Fibroblast of peridontal ligament (primary cell): ENCODE measurements at regions not wholly inside any gene's neighbourhood (a gene's known extent, or its start where the extent isn't known, plus 50 kb on each side); places are given as distances from the start of the nearest gene placed in this dataset.

ENCODE experiments used
- DNase-seq: peaks from one replicate; pipeline ENCODE4 v3.0.0-alpha.2; 2010; ENCODE audit errors: extremely low read depth

DNA sequence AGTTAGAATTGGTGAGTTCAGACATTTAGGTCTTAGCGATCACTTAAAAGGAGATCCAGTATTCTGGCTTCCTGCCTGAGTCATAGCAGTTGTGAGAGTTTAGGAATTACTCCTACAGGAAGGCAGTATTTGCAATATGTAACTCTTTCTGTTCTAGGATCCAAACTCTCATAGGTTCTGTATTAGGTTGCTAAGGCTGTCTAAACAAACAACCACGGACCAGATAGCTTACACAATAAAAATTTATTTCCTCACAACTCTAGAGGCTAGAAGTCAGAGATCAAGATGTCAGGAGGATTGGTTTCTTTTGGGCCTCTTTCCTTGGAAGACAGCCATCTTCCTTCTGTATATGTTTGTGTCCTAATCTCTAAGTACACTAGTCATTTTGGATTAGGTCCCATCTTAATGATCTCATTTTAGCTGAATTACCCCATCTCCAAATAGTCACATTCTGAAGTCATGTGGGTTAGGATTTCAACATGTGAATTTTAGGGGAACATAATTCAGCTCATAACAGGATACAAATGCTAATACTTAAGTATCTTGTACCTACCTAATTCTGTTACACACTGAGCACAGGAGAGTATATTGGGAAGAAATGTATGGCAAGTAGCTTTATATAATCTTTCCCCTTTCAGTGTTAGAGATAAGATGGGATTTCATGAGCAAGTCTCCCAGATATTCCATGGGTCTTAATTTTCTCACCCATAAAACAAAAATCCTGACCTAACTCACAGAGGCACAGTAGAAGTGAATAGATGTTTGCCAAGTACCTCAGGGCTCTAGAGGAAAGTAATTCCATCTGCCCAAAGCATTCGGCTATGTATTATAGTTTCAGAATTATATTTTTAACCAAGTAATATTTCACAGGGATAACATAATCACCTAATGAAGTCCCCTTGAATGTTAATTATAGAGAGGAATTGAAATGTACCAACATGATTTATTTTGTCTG is 144.4 kb downstream of the PTBP2 start:
- peak; percentile 100 for DNase-seq

DNA sequence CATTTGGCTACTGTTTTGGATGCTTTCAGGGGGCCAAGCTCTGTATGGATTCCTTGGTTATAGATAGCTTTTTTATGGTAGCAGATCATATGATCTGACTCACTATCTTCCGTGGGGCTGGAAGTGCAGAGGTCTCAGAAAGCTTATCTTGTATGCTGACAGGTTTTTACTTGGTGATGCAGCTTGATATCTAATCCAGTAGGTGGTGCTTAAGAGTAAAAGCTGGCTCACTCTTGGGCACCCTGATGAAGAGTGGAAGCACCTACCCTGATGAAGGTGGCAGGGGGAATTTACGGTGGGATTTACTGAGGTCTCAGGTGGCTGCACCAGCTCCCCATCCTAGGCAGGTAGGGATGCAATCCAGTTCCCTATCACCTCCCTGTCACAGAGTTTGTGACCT is 151.2 kb downstream of the PTBP2 start:
- DNase-seq: no peak

- no peak for DNase-seq
Observed at GRCh38 chr1:96878640-96879039, 157.1 kb downstream of the PTBP2 start.

DNA sequence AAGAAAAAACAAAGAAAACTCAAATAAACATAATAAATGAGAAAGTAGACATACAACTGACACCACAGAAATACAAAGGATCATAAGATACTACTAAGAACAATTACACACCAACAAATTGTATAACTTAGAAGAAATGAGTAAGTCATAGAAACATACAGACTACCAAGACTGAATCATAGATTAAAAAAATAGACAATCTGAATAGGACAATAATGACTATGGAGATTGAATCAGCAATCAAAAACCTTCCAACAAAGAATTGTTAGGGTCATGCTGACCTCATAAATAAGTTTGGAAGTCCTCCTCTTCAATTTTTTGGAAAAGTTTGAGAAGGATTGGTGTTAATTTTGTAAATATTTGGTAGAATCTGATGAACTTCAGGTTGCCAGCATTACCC is 159.0 kb downstream of the PTBP2 start:
- DNase-seq: peak; percentile 18

GRCh38 chr1:96882096-96882495 is 160.5 kb downstream of the PTBP2 start:
- no peak for DNase-seq

DNA sequence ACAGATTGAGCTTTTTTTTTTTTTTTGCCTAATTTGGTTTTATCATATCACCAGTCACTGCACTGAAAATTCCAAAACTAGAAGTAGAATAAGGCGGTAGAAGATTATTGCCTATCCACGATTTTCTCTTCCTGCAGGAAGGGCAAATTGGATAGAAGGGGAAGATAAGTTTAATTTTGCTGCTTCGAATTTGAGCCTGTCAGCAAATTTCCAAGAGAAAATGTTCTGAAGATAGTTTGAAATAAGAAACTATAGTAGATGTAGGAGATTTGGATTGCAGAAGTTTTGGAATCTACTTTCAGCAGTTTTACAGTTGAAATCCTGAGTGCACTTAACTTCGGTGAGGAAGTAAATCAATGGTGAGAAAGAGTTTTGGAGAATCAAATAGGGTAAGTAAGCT is 164.9 kb downstream of the PTBP2 start:
- no peak for DNase-seq

DNA sequence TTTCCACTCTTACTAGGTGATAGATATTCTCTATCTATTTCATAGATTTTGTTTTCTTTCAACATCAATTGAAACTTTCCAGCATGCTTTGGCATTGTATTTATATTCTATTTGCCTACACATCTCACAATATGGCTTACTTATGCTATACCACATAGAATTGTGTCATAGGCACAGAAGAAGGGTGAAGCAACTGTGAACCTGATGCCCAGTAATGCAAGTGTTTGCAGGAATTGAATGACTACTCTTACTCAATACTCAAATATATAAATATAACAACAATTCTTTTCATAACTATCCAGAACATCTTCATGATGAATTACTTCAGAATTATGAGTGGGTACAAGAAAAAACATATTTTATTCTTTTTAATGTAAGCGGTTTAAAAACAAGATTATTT is 165.9 kb downstream of the PTBP2 start:
- DNase-seq: peak; percentile 15

DNA sequence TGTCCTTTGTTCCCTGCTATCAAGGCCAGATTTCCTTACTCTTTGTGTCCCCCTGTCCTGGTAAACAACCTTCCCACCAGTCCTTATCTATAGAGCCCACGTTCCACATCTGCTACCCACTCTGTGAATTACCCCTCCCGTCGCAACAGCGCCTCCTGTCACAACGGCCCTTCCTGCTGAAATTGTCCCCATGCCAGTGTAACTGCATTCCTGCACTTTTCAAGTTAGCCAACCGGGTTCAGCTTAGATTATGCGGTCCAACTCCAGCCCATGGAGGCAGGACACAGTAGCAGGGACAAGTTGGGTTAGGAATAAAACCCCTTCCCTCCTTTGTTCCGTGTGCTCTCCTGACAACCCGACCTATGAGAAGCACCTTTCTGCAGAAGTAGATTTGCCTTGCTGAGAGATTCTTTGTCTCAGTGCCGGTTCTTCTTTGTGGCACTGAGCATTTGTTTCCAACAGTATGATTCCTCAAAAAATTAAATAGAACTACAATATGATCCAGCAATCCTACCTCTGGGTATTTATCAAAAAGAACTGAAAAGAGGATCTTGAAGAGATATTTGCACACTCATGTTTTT is 180.3 kb downstream of the PTBP2 start:
- no peak for DNase-seq

DNA sequence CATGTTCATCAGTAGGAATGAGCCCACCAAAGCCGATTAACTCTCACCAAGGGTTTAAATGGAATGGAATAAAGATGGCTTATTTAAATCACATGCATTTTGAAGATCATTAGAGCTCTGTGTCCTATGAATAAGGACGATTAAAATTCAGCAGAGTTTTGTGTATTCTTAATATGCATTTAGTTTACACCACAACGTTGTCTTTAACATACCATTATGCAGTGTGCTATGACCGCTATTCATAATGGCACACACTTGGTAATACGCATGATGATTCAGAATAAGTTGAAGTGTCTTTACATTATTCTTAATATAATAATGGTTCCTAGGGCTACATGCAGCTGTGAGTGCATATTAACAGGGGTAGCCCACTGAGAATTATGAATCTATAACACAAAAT is 190.7 kb downstream of the PTBP2 start:
- DNase-seq: no peak

GRCh38 chr1:96915701-96916100 is 194.1 kb downstream of the PTBP2 start:
- peak; percentile 12 for DNase-seq

GRCh38 chr1:96918406-96918805 is 196.8 kb downstream of the PTBP2 start:
- peak; percentile 88 for DNase-seq

GRCh38 chr1:96922181-96922580 is 200.6 kb downstream of the PTBP2 start:
- DNase-seq: no peak

DNA sequence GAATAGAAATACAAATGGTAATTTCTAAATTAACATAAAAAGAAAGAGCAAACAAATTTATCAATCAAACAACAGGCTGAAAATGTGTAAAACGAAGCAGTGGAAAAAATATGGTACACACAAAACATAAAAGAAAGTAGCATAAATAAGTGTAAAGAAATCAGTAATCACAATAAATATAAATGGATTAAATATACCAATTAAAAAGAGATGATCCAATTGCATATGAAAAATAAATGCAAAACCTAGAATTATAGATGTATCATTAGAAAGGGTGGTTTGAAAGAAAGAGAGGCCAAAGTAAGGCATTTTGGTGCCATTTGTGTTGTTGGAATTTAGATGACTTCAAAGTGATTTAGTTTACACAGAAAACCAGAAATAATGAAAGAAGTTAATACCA is 202.2 kb downstream of the PTBP2 start:
- no peak for DNase-seq

DNA sequence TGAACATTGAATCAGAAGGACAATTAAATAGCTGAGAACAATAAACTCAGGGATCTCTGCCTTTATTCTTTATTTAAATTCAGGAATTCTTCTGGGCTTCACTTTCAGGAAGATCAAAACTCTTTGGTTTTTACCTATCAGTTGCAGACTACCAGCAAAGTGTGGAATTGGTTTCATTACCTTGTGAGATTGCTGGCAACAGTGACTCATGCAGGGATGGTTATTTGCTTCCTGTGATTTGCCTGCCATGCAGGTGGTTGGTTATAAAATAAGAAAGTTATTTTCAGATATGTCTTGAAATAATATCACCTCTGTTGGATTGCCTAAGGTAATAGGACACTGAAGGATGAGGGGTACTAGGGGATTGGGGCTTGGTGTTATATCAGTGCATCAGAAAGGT is 204.6 kb downstream of the PTBP2 start:
- no peak for DNase-seq

- DNase-seq: peak; percentile 40
Observed at GRCh38 chr1:96927125-96927524, 205.5 kb downstream of the PTBP2 start.

DNA sequence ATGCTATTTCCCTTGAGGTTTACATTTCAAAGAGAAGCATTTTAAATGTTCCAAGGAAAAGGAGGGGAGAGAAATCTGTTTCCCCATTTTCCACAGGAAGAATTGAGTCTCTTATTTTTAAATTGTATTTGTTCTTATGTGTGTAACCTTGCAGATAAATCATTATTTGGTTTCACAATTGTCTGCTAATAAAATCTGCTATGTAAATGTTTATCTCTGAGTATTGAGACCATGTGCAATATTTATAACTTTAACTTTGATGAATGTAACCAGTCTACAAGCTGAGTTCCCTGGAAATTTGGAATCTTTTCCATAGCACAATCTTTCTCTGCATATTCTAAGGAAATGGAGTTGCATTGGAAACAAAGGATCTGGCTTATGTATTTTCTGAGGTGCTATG is 209.6 kb downstream of the PTBP2 start:
- DNase-seq: no peak

- no peak for DNase-seq
Observed at GRCh38 chr1:96934282-96934681, 212.7 kb downstream of the PTBP2 start.

DNA sequence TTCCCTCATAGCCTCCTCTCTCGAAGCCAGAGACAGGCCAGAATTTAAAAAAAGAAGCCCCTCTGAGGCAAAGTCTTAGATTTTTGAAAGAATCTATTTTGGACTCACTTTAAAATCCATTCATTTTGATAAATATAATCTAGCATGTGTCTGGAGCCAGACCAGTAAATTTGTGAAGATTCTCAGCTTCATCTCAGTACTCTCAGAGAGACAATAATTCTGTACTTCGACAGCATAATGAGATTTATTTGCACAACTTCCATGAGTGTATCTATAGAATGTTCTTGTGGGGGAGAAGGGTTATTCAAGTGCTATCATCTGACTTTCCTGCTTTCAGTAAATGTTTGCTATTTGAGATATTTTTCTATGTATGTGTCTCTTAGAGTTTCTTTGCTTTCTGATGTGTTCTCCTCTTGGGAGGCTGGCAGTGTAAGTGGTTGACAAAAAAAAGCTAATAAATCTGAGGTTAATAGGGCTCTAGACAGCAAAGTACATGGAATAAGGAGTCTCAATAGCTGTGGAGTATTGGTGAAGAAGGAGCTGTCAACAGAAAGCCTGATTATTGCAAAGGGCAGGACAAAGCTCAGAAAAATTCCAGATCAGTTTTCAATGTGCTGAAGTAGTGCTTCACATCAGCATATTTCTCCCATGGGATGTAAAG is 223.0 kb downstream of the PTBP2 start:
- DNase-seq: no peak

- no peak for DNase-seq
Observed at GRCh38 chr1:96945509-96946084, 224.0 kb downstream of the PTBP2 start.

- no peak for DNase-seq
Observed at GRCh38 chr1:96955307-96956012, 233.9 kb downstream of the PTBP2 start.

- peak; percentile 61 for DNase-seq
Observed at GRCh38 chr1:96962216-96962615, 240.6 kb downstream of the PTBP2 start.

DNA sequence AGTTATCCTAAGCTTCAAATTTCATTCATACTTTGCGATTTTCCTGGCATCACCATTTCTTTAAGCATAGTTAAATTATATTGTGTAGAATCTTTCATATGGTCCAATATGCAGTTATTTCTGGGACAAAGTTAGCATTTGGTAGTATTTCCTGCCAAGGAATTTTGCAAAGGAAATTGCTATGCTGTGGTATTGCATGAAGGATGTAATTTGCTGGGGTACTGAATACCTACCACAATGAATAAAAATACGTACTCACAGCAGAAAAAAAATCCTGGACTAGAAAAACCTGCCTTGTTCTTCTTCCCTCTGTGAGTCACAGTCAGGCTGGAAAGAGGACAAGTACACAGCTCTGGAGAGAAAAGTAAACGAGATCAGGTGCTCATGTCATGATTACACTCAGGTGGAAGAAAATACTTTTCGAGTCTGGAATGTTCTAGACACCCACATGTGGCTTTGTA is 241.2 kb downstream of the PTBP2 start:
- peak; percentile 86 for DNase-seq
